CD8-positive, alpha-beta memory T cell (primary cell): ENCODE measurements at regions not wholly inside any gene's neighbourhood (a gene's known extent, or its start where the extent isn't known, plus 50 kb on each side); places are given as distances from the start of the nearest gene placed in this dataset.

Experiments
- CTCF ChIA-PET: fragments of 350-600 bp; sonication (Branson Sonifier 250); formaldehyde crosslinking; loops from one replicate; lab custom pipeline; 2021; ENCODE audit warnings: antibody characterized with exemption; lab: Charles Lee
- POLR2A ChIA-PET: fragments of 350-600 bp; sonication (Branson Sonifier 250); formaldehyde crosslinking; loops from one replicate; lab custom pipeline; 2021; ENCODE audit warnings: antibody characterized with exemption; lab: Charles Lee
- DNase-seq, 5 donors: peaks; one replicate each; pipeline versions ENCODE4 v3.0.0 to v3.0.0-alpha.2; 2020 to 2022; ENCODE audit warnings: mixed read lengths in 1 of 5
- H3K27ac ChIP-seq: one replicate; pipeline ENCODE4 v1.7.0; 2013; ENCODE audit warnings: low read depth, mild to moderate bottlenecking, low read length, moderate library complexity
- H3K27me3 ChIP-seq: 2 replicates; pipeline ENCODE4 v1.7.0; 2013; ENCODE audit warnings: low read length, mild to moderate bottlenecking; ENCODE audit not compliant: insufficient read depth, poor library complexity, severe bottlenecking
- H3K36me3 ChIP-seq: 2 replicates; pipeline ENCODE4 v1.7.0; 2013; ENCODE audit warnings: mild to moderate bottlenecking, low read length, moderate library complexity; ENCODE audit not compliant: insufficient read depth
- H3K4me1 ChIP-seq: 2 replicates; pipeline ENCODE4 v1.7.0; 2013; ENCODE audit warnings: mild to moderate bottlenecking, low read length, moderate library complexity; ENCODE audit not compliant: insufficient read depth
- H3K4me3 ChIP-seq: 2 replicates; pipeline ENCODE4 v1.7.0; 2013; ENCODE audit warnings: mild to moderate bottlenecking, low read length
- H3K9me3 ChIP-seq: 2 replicates; pipeline ENCODE4 v1.7.0; 2013; ENCODE audit warnings: mild to moderate bottlenecking, low read length
- H3K27ac Mint-ChIP-seq, 8 donors: one replicate each; pipeline ENCODE4 v1.8.0; 2020 to 2021; ENCODE audit warnings: mixed read lengths in 8 of 8, mild to moderate bottlenecking in 6 of 8, inconsistent platforms in 3 of 8, moderate library complexity in 3 of 8
- H3K27me3 Mint-ChIP-seq, 2 donors: one replicate each; pipeline ENCODE4 v1.8.0; 2020 to 2021; ENCODE audit warnings: mixed read lengths in 2 of 2, mild to moderate bottlenecking in 1 of 2, moderate library complexity in 1 of 2
- H3K36me3 Mint-ChIP-seq, 3 donors: one replicate each; pipeline ENCODE4 v1.8.0; 2020 to 2021; ENCODE audit warnings: mixed read lengths in 3 of 3, inconsistent platforms in 1 of 3, mild to moderate bottlenecking in 1 of 3
- H3K4me1 Mint-ChIP-seq, 3 donors: one replicate each; pipeline ENCODE4 v1.8.0; 2020 to 2021; ENCODE audit warnings: mixed read lengths in 3 of 3, inconsistent platforms in 1 of 3, mild to moderate bottlenecking in 1 of 3
- H3K4me3 Mint-ChIP-seq, 7 donors: one replicate each; pipeline ENCODE4 v1.8.0; 2020 to 2021; ENCODE audit warnings: mixed read lengths in 7 of 7, mild to moderate bottlenecking in 6 of 7, moderate library complexity in 4 of 7, inconsistent platforms in 2 of 7
- H3K9me3 Mint-ChIP-seq, 5 donors: one replicate each; pipeline ENCODE4 v1.8.0; 2020 to 2022; ENCODE audit warnings: mixed read lengths in 5 of 5, mild to moderate bottlenecking in 3 of 5, moderate library complexity in 2 of 5, inconsistent platforms in 1 of 5

DNA sequence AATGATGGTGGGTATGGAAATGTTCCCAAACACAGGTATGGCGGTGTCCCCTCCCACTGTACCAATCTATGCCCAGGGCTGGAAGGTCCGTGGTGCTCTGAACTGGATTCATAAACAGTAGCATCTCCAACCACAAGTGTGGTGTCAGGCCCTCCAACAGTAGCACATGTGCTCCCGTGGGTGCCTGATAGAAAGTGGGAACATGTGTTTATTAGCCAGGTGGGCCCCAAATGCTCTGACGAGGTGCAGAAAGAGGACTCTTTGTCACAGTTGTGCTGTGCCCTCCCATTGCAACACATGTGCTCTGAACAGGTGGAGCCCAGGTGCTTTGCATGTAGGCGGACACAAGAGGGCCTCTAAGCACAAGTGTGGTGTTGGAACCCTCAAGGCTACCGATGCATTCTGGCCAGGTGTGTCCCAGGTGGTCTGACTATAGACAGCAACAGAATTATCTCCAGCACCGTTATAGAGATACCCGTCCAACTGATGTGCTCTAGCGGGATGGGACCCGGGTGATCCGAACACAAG is 75.4 kb upstream of the ZNF30 start:
- no peaks in the 10 kb centered on the region for H3K9me3 ChIP-seq
- no peaks in the 10 kb centered on the region for H3K27me3 ChIP-seq
- CTCF ChIA-PET, result no interaction called here
- H3K4me1 Mint-ChIP-seq, result peaks cover 39 to 60% (median 47%) of the 10 kb centered on the region in 3 donors
- no peak for DNase-seq
- H3K4me3 ChIP-seq, result no peak overlapping the region
- peak overlapping the region in 2 of 8 donors; percentile 6 to 38 for H3K27ac Mint-ChIP-seq
- no peaks in the 10 kb centered on the region for H3K27me3 Mint-ChIP-seq
- H3K36me3 Mint-ChIP-seq, result peaks cover 16 to 69% (median 34%) of the 10 kb centered on the region in 3 donors
- POLR2A ChIA-PET, result no interaction called here
- no peaks in the 10 kb centered on the region for H3K4me1 ChIP-seq
- H3K27ac ChIP-seq, result no peak overlapping the region
- no peaks in the 10 kb centered on the region for H3K9me3 Mint-ChIP-seq
- peak overlapping the region in 1 of 7 donors; percentile 7 for H3K4me3 Mint-ChIP-seq
- no peaks in the 10 kb centered on the region for H3K36me3 ChIP-seq

DNA sequence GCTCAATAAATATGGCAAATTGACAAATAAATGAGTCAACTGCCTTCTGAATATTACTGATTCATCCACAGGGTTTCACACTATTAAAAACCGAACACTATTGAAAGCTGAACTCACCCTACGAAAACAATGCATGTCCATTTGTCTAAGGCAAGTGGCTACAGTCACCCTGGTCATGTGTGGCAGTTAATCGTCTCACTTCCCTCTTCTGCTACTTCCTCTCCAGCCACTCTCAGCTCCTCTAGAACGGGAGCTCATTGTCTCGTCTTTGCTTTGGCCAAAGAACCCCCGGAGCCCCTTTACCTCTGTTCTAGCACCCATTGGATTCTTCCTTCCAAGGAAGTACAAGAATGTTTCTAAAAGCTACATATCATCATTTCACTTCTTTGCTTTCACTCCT is 74.4 kb upstream of the ZNF599 start:
- peaks cover 15 to 32% (median 21%) of the 10 kb centered on the region in 3 donors for H3K4me1 Mint-ChIP-seq
- H3K4me3 Mint-ChIP-seq, result no peak overlapping the region
- Histone ChIP-seq H3K27me3 (no peaks in the 10 kb centered on the region), H3K4me3 (no peak overlapping the region), H3K4me1 (no peaks in the 10 kb centered on the region), H3K27ac (no peak overlapping the region), H3K36me3 (no peaks in the 10 kb centered on the region), H3K9me3 (no peaks in the 10 kb centered on the region)
- H3K36me3 Mint-ChIP-seq, result peaks cover 11 to 41% (median 22%) of the 10 kb centered on the region in 3 donors
- ChIA-PET CTCF (interaction anchor here (1.3 to 1.7 kb wide), 2 partner anchors 9 to 21 kb away, joined by 3 to 5 read pairs; no protein-coding TSS in a partner anchor), POLR2A (no interaction called here)
- H3K27me3 Mint-ChIP-seq, result no peaks in the 10 kb centered on the region
- peak overlapping the region in 3 of 8 donors; percentile 39 to 45 (median 40) for H3K27ac Mint-ChIP-seq
- DNase-seq, result no peak
- H3K9me3 Mint-ChIP-seq, result no peaks in the 10 kb centered on the region

DNA sequence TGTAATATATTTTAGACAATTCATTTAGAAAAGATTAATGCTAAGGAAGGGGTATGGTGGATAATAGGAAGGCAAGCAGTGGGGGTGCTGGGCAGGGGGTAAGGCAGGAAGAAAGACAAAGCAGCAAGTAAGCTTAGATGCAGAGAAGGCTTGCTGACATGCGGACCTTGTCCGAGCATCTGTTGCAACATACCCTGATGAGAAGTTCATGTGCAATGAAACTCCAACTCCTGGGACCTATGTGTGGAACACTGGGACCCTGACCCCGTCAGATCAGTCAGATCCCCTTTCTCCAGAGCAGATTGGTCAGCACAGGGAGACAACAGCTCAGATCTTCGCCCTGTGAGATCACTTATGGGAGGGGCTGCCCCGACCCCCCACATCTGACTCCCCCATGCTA is 71.3 kb upstream of the ZNF599 start:
- H3K4me3 ChIP-seq, result no peak overlapping the region
- H3K36me3 Mint-ChIP-seq, result peaks cover 11 to 21% (median 15%) of the 10 kb centered on the region in 3 donors
- H3K4me1 ChIP-seq, result no peaks in the 10 kb centered on the region
- no peaks in the 10 kb centered on the region for H3K27me3 ChIP-seq
- H3K36me3 ChIP-seq, result no peaks in the 10 kb centered on the region
- no peaks in the 10 kb centered on the region for H3K27me3 Mint-ChIP-seq
- H3K27ac ChIP-seq, result no peak overlapping the region
- no peak overlapping the region for H3K4me3 Mint-ChIP-seq
- peak overlapping the region in 1 of 8 donors; percentile 70 for H3K27ac Mint-ChIP-seq
- H3K9me3 Mint-ChIP-seq, result no peaks in the 10 kb centered on the region
- ChIA-PET POLR2A (interaction anchor here (0.5 kb wide), 1 partner anchor 367 kb away, joined by 4 read pairs; no protein-coding TSS in a partner anchor), CTCF (no interaction called here)
- DNase-seq, result no peak
- no peaks in the 10 kb centered on the region for H3K9me3 ChIP-seq
- H3K4me1 Mint-ChIP-seq, result peaks cover 7 to 19% (median 12%) of the 10 kb centered on the region in 3 donors

- Histone ChIP-seq H3K27me3 (no peaks in the 10 kb centered on the region), H3K4me3 (no peak overlapping the region), H3K36me3 (no peaks in the 10 kb centered on the region), H3K27ac (no peak overlapping the region), H3K9me3 (no peaks in the 10 kb centered on the region), H3K4me1 (peaks cover 3% of the 10 kb centered on the region)
- ChIA-PET POLR2A (no interaction called here), CTCF (no interaction called here)
- Mint-ChIP-seq H3K27ac (peak overlapping the region in 4 of 8 donors; percentile 9 to 78 (median 53)), H3K27me3 (peaks cover 0 to 2% of the 10 kb centered on the region in 2 donors), H3K9me3 (no peaks in the 10 kb centered on the region), H3K36me3 (peaks cover 0 to under 1% (median 0%) of the 10 kb centered on the region in 3 donors), H3K4me1 (peaks cover 9 to 32% (median 22%) of the 10 kb centered on the region in 3 donors), H3K4me3 (no peak overlapping the region)
- no peak for DNase-seq
Observed at GRCh38 chr19:34841780-34842179, 68.8 kb upstream of the ZNF599 start.

- Histone ChIP-seq H3K4me3 (no peak overlapping the region), H3K4me1 (peaks cover 3% of the 10 kb centered on the region), H3K27ac (no peak overlapping the region), H3K27me3 (no peaks in the 10 kb centered on the region), H3K9me3 (no peaks in the 10 kb centered on the region), H3K36me3 (no peaks in the 10 kb centered on the region)
- H3K4me3 Mint-ChIP-seq, result peak overlapping the region in 4 of 7 donors; percentile 21 to 71 (median 53)
- POLR2A ChIA-PET, result interaction anchor here (0.5 kb wide), 1 partner anchor 178 kb away, joined by 3 read pairs; no protein-coding TSS in a partner anchor
- peak in 1 of 5 donors; percentile 25 for DNase-seq
- CTCF ChIA-PET, result interaction anchor here (0.6 to 2.0 kb wide), 8 partner anchors 8 to 174 kb away, joined by 3 to 11 read pairs (median 3); no protein-coding TSS in a partner anchor
- H3K36me3 Mint-ChIP-seq, result no peaks in the 10 kb centered on the region
- H3K27ac Mint-ChIP-seq, result peak overlapping the region in 4 of 8 donors; percentile 23 to 92 (median 52)
- H3K9me3 Mint-ChIP-seq, result no peaks in the 10 kb centered on the region
- peaks cover 6% of the 10 kb centered on the region in 2 donors for H3K27me3 Mint-ChIP-seq
- peaks cover 9 to 30% (median 15%) of the 10 kb centered on the region in 3 donors for H3K4me1 Mint-ChIP-seq
Observed at GRCh38 chr19:34838753-34839431, 65.9 kb upstream of the ZNF599 start.

- DNase-seq, result no peak
- no peaks in the 10 kb centered on the region for H3K36me3 Mint-ChIP-seq
- peak overlapping the region in 3 of 7 donors; percentile 21 to 71 (median 66) for H3K4me3 Mint-ChIP-seq
- no peak overlapping the region for H3K27ac ChIP-seq
- no peaks in the 10 kb centered on the region for H3K9me3 ChIP-seq
- H3K36me3 ChIP-seq, result no peaks in the 10 kb centered on the region
- H3K4me1 Mint-ChIP-seq, result peaks cover 9 to 29% (median 15%) of the 10 kb centered on the region in 3 donors
- no peaks in the 10 kb centered on the region for H3K9me3 Mint-ChIP-seq
- H3K4me1 ChIP-seq, result peaks cover 3% of the 10 kb centered on the region
- peak overlapping the region in 3 of 8 donors; percentile 23 to 92 (median 70) for H3K27ac Mint-ChIP-seq
- CTCF ChIA-PET, result interaction anchor here (1.0 to 2.0 kb wide), 7 partner anchors 9 to 174 kb away, joined by 3 to 11 read pairs (median 3); no protein-coding TSS in a partner anchor
- H3K27me3 ChIP-seq, result no peaks in the 10 kb centered on the region
- POLR2A ChIA-PET, result no interaction called here
- H3K27me3 Mint-ChIP-seq, result peaks cover 6 to 10% of the 10 kb centered on the region in 2 donors
- H3K4me3 ChIP-seq, result no peak overlapping the region
Observed at GRCh38 chr19:34838248-34838647, 65.2 kb upstream of the ZNF599 start.

GRCh38 chr19:34837262-34837661 is 64.2 kb upstream of the ZNF599 start:
- H3K4me1 ChIP-seq, result peaks cover 3% of the 10 kb centered on the region
- no peaks in the 10 kb centered on the region for H3K27me3 ChIP-seq
- H3K4me3 ChIP-seq, result no peak overlapping the region
- Mint-ChIP-seq H3K36me3 (no peaks in the 10 kb centered on the region), H3K4me1 (peaks cover 9 to 21% (median 13%) of the 10 kb centered on the region in 3 donors), H3K4me3 (no peak overlapping the region), H3K27ac (no peak overlapping the region), H3K27me3 (peaks cover 6 to 14% of the 10 kb centered on the region in 2 donors), H3K9me3 (no peaks in the 10 kb centered on the region)
- H3K36me3 ChIP-seq, result no peaks in the 10 kb centered on the region
- ChIA-PET CTCF (interaction anchor here (2.0 kb wide), 1 partner anchor 135 kb away, joined by 11 read pairs; no protein-coding TSS in a partner anchor), POLR2A (interaction anchor here (0.7 kb wide), 1 partner anchor 76 kb away, joined by 4 read pairs; no protein-coding TSS in a partner anchor)
- no peak for DNase-seq
- H3K9me3 ChIP-seq, result no peaks in the 10 kb centered on the region
- H3K27ac ChIP-seq, result no peak overlapping the region
